WTC11 (cell line): ENCODE measurements at regions not wholly inside any gene's neighbourhood (a gene's known extent, or its start where the extent isn't known, plus 50 kb on each side); places are given as distances from the start of the nearest gene placed in this dataset.

Source experiments
- ATAC-seq: fragments of 200-7000 bp; cut with Tn5 transposase; 2 replicates; pipeline ENCODE4 v1.10.0; 2021; ENCODE audit warnings: mild to moderate bottlenecking, moderate library complexity
- CTCF ChIA-PET: fragments of 300-600 bp; sonication (Branson Sonifier 250); formaldehyde crosslinking; loops from one replicate; lab custom pipeline; 2021; ENCODE audit warnings: antibody characterized with exemption; lab: Charles Lee
- POLR2A ChIA-PET: fragments of 350-600 bp; sonication (Branson Sonifier 250); formaldehyde crosslinking; loops from one replicate; lab custom pipeline; 2021; ENCODE audit warnings: antibody characterized with exemption; lab: Charles Lee
- DNase-seq: peaks from one replicate; pipeline ENCODE4 v3.0.0; 2021; ENCODE audit warnings: low spot score
- H3K27ac Mint-ChIP-seq: 2 replicates; pipeline ENCODE4 v1.8.0; 2021; ENCODE audit warnings: mixed read lengths
- H3K27me3 Mint-ChIP-seq: 2 replicates; pipeline ENCODE4 v1.8.0; 2021; ENCODE audit warnings: low read depth, mild to moderate bottlenecking, moderate library complexity, mixed read lengths
- H3K36me3 Mint-ChIP-seq: 2 replicates; pipeline ENCODE4 v1.8.0; 2021; ENCODE audit warnings: mixed read lengths
- H3K4me1 Mint-ChIP-seq: 2 replicates; pipeline ENCODE4 v1.8.0; 2022; ENCODE audit warnings: mixed read lengths
- H3K4me3 Mint-ChIP-seq: 2 replicates; pipeline ENCODE4 v1.8.0; 2021; ENCODE audit warnings: mild to moderate bottlenecking, moderate library complexity, mixed read lengths
- H3K9me3 Mint-ChIP-seq: 2 replicates; pipeline ENCODE4 v1.8.0; 2021; ENCODE audit warnings: mixed read lengths
- ATF1 ChIP-seq: sonication (generic); formaldehyde crosslinking; IDR thresholded peaks from 2 replicates; pipeline ENCODE4 v1.8.1; 2023; ENCODE audit warnings: mild to moderate bottlenecking, moderate library complexity, missing genetic modification reagents
- ELF4 ChIP-seq: sonication (generic); formaldehyde crosslinking; IDR thresholded peaks from 2 replicates; pipeline ENCODE4 v1.8.1; 2022; ENCODE audit warnings: low read depth, mild to moderate bottlenecking, moderate library complexity, missing genetic modification reagents
- FOXK1 ChIP-seq: sonication (generic); formaldehyde crosslinking; IDR thresholded peaks from 2 replicates; pipeline ENCODE4 v1.8.0; 2022; ENCODE audit warnings: mild to moderate bottlenecking, moderate library complexity, missing genetic modification reagents
- FOXP1 ChIP-seq: sonication (generic); formaldehyde crosslinking; IDR thresholded peaks from 2 replicates; pipeline ENCODE4 v1.8.0; 2022; ENCODE audit warnings: missing genetic modification reagents, mild to moderate bottlenecking, moderate library complexity, borderline replicate concordance
- GRHL2 ChIP-seq: fragments of 250-450 bp; sonication (Bioruptor Pico); IDR thresholded peaks from 2 replicates; pipeline ENCODE4 v1.8.0; 2022; ENCODE audit warnings: mild to moderate bottlenecking, moderate library complexity; ENCODE audit not compliant: insufficient replicate concordance, severe bottlenecking
- JAZF1 ChIP-seq: fragments of 250-450 bp; sonication (Bioruptor Pico); IDR thresholded peaks from 2 replicates; pipeline ENCODE4 v1.9.0; 2021; ENCODE audit warnings: moderate library complexity, mild to moderate bottlenecking, inconsistent platforms
- KAT7 ChIP-seq: sonication (generic); formaldehyde crosslinking; IDR thresholded peaks from 2 replicates; pipeline ENCODE4 v1.8.1; 2023; ENCODE audit warnings: missing genetic modification reagents, mild to moderate bottlenecking, borderline replicate concordance
- NR2C2 ChIP-seq: sonication (generic); formaldehyde crosslinking; IDR thresholded peaks from 2 replicates; pipeline ENCODE4 v1.8.0; 2022; ENCODE audit warnings: mild to moderate bottlenecking, missing genetic modification reagents
- NR3C1 ChIP-seq: sonication (generic); formaldehyde crosslinking; conservative IDR thresholded peaks from 2 replicates; pipeline ENCODE4 v1.8.1; 2023; ENCODE audit warnings: low read depth, mild to moderate bottlenecking, missing genetic modification reagents
- OVOL2 ChIP-seq: fragments of 250-450 bp; sonication (Bioruptor Pico); IDR thresholded peaks from 2 replicates; pipeline ENCODE4 v1.9.0; 2021; ENCODE audit warnings: mild to moderate bottlenecking, borderline replicate concordance
- TP53 ChIP-seq: sonication (generic); formaldehyde crosslinking; IDR thresholded peaks from 2 replicates; pipeline ENCODE4 v1.8.1; 2023; ENCODE audit warnings: mild to moderate bottlenecking, missing genetic modification reagents
- ZNF121 ChIP-seq: sonication (generic); formaldehyde crosslinking; IDR thresholded peaks from 2 replicates; pipeline ENCODE4 v1.8.0; 2023; ENCODE audit warnings: missing genetic modification reagents
- ZNF317 ChIP-seq: sonication (generic); formaldehyde crosslinking; IDR thresholded peaks from 2 replicates; pipeline ENCODE4 v1.8.1; 2023; ENCODE audit warnings: low read depth, mild to moderate bottlenecking, moderate library complexity, missing genetic modification reagents, borderline replicate concordance
- ZNF416 ChIP-seq: fragments of 250-450 bp; sonication (Bioruptor Pico); IDR thresholded peaks from 2 replicates; pipeline ENCODE4 v1.9.0; 2021; ENCODE audit warnings: mild to moderate bottlenecking, inconsistent platforms
- TF ChIP-seq, protein P1 (sequence below): fragments of 200-600 bp; IDR thresholded peaks from 2 replicates; pipeline ENCODE4 v1.8.0; 2022; ENCODE audit warnings: antibody characterized with exemption
- TF ChIP-seq, protein P2 (sequence below): sonication (generic); formaldehyde crosslinking; IDR thresholded peaks from 2 replicates; pipeline ENCODE4 v1.8.0; 2022; ENCODE audit warnings: mild to moderate bottlenecking, missing genetic modification reagents
- TF ChIP-seq, protein P3 (sequence below): sonication (generic); formaldehyde crosslinking; IDR thresholded peaks from 2 replicates; pipeline ENCODE4 v1.8.1; 2023; ENCODE audit warnings: mild to moderate bottlenecking, moderate library complexity, missing genetic modification reagents
- TF ChIP-seq, protein P4 (sequence below): sonication (generic); formaldehyde crosslinking; IDR thresholded peaks from 2 replicates; pipeline ENCODE4 v1.8.0; 2023; ENCODE audit warnings: missing genetic modification reagents
- TF ChIP-seq, protein P5 (sequence below): sonication (generic); formaldehyde crosslinking; IDR thresholded peaks from 2 replicates; pipeline ENCODE4 v1.8.1; 2023; ENCODE audit warnings: mild to moderate bottlenecking, missing genetic modification reagents, moderate library complexity
- TF ChIP-seq, protein P6 (sequence below): fragments of 250-450 bp; sonication (Bioruptor Pico); conservative IDR thresholded peaks from 2 replicates; pipeline ENCODE4 v1.9.0; 2021; ENCODE audit warnings: mild to moderate bottlenecking

DNA sequence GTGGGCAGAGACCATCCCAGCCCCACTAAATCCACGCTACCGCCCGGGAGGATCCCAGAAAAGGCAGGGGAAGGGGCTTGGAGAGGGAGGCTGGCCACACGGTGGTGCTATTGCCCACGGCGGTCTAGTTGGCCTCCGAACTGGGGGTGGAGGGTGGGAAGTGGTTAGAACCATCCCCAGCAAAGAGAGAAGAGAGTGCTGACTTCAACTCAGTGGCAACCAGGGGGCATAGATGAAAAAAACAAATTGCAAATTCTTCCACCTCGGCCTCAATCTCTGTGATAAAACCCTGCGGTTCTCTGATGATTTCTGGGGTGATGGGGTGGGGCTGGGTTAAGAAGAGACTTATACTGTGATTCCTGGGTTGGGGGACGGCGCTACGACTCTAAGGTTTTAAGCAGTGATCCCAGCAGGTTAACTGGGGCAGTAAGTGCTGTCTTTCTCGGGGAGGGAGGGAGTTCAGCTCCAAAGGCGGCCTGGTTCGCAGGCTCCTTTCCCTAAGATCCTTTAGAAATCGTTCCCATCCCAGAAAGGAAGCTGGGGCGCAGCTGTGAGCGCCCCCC, 154.5 kb upstream of the LYZL2 start (continued):
- TF ChIP-seq, protein P1, sequence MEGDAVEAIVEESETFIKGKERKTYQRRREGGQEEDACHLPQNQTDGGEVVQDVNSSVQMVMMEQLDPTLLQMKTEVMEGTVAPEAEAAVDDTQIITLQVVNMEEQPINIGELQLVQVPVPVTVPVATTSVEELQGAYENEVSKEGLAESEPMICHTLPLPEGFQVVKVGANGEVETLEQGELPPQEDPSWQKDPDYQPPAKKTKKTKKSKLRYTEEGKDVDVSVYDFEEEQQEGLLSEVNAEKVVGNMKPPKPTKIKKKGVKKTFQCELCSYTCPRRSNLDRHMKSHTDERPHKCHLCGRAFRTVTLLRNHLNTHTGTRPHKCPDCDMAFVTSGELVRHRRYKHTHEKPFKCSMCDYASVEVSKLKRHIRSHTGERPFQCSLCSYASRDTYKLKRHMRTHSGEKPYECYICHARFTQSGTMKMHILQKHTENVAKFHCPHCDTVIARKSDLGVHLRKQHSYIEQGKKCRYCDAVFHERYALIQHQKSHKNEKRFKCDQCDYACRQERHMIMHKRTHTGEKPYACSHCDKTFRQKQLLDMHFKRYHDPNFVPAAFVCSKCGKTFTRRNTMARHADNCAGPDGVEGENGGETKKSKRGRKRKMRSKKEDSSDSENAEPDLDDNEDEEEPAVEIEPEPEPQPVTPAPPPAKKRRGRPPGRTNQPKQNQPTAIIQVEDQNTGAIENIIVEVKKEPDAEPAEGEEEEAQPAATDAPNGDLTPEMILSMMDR = peak; percentile 63
- TF ChIP-seq FOXP1 (CRISPR knock-in tag) = 0 out of 2 replicates have a peak, but pooled peaks have one; percentile 31
- no peak for TF ChIP-seq NR3C1
- no peak for TF ChIP-seq TP53 (CRISPR knock-in tag)

DNA sequence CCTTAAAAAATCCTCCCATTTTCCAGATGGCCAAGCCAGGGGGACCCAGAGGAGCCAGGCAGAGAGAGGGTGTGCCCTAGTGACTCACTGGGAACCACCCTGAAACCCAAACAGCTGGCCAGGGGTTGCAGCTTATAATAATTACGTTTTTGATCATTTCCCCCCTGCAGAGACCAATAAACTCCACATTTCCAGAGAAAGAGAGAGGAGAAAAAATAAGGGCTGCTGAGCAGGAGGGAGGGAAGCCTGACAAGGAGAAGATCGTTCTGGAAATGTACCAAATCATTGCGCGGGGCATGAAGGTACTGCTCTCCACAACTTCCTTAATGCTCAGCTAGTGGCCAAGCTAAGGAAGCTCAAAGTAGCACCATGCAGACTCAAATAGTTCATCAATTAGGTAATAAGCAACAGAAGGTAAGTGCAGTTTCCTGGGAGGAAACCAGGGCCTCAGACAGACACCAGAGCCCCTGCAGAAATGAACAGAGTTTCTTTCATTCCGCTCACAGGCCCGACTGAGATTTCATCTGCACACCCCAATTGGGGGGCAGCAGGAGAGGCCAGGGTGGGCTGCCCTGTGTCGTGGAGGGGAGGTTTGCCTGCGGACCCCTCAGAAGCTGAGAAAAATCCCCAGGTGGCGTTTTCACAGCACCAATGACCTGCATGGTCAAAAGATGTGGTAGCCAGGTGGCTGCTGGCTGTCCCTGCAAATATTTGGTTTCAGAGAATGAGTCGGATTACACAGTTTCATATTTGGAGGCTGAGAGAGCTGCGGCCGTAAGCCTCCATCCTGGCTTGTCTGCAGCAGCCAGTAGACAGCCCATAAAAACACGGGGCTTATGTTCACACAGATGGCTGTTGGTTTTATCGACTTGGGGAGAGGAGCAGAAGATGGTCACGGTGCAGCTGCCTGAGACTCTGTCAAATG, 153.2 kb upstream of the LYZL2 start:
- no peaks in the 10 kb centered on the region for H3K36me3 Mint-ChIP-seq
- peaks cover 14% of the 10 kb centered on the region for H3K4me1 Mint-ChIP-seq
- no peak overlapping the region for H3K27ac Mint-ChIP-seq
- no peaks in the 10 kb centered on the region for H3K9me3 Mint-ChIP-seq
- no peak overlapping the region for H3K4me3 Mint-ChIP-seq
- ChIA-PET CTCF (interaction anchor here (0.9 to 3.5 kb wide), 9 partner anchors 28 to 708 kb away, joined by 3 to 32 read pairs (median 4); partner anchors contain the start of gene ZNF438), POLR2A (no interaction called here)
- DNase-seq (no peak), ATAC-seq (no peak)
- peaks cover 35% of the 10 kb centered on the region for H3K27me3 Mint-ChIP-seq
- TF ChIP-seq, protein P2, sequence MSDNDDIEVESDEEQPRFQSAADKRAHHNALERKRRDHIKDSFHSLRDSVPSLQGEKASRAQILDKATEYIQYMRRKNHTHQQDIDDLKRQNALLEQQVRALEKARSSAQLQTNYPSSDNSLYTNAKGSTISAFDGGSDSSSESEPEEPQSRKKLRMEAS (CRISPR knock-in tag) = no peak
- TF ChIP-seq KAT7 (CRISPR knock-in tag) (no peak), ATF1 (CRISPR knock-in tag) (no peak), NR2C2 (no peak)
- TF ChIP-seq, protein P3, sequence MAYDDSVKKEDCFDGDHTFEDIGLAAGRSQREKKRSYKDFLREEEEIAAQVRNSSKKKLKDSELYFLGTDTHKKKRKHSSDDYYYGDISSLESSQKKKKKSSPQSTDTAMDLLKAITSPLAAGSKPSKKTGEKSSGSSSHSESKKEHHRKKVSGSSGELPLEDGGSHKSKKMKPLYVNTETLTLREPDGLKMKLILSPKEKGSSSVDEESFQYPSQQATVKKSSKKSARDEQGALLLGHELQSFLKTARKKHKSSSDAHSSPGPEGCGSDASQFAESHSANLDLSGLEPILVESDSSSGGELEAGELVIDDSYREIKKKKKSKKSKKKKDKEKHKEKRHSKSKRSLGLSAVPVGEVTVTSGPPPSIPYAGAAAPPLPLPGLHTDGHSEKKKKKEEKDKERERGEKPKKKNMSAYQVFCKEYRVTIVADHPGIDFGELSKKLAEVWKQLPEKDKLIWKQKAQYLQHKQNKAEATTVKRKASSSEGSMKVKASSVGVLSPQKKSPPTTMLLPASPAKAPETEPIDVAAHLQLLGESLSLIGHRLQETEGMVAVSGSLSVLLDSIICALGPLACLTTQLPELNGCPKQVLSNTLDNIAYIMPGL = no peak

DNA sequence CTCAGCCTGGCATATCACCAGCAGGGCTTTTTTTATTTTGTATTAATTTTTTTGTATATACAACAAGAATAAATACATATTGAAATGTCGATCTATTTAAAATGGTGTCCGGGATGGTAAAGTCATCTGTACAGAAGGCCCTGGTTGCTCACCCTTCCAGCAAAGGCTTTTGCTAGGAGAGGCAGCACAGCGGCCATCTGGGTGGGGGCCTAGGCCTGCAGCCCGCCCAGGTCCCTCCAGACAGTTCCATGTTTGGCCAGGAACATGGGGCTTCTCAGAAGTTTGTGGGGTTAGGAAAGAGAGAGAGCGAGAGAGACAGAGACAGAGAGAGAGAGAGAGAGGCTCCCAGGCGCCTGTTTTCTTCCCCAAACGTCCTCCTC, 152.6 kb upstream of the LYZL2 start:
- H3K9me3 Mint-ChIP-seq = peaks cover 3% of the 10 kb centered on the region; the same call in 1 of the 2 replicates
- DNase-seq (no peak), ATAC-seq (no peak)
- POLR2A ChIA-PET = no interaction called here
- H3K4me1 Mint-ChIP-seq = peaks cover 14% of the 10 kb centered on the region
- no peak overlapping the region for H3K4me3 Mint-ChIP-seq
- CTCF ChIA-PET = interaction anchor here (0.9 to 1.5 kb wide), 3 partner anchors 30 to 686 kb away, joined by 3 to 4 read pairs (median 4); no protein-coding TSS in a partner anchor
- H3K27ac Mint-ChIP-seq = no peak overlapping the region
- no peaks in the 10 kb centered on the region for H3K36me3 Mint-ChIP-seq
- H3K27me3 Mint-ChIP-seq = peaks cover 30% of the 10 kb centered on the region
- TF ChIP-seq, protein P4, sequence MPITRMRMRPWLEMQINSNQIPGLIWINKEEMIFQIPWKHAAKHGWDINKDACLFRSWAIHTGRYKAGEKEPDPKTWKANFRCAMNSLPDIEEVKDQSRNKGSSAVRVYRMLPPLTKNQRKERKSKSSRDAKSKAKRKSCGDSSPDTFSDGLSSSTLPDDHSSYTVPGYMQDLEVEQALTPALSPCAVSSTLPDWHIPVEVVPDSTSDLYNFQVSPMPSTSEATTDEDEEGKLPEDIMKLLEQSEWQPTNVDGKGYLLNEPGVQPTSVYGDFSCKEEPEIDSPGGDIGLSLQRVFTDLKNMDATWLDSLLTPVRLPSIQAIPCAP (CRISPR knock-in tag) = no peak
- TF ChIP-seq JAZF1 (CRISPR knock-in tag) (no peak), FOXK1 (CRISPR knock-in tag) (no peak), OVOL2 (CRISPR knock-in tag) (no peak), NR2C2 (no peak), ZNF121 (CRISPR knock-in tag) (no peak), ZNF317 (CRISPR knock-in tag) (no peak), GRHL2 (no peak), ELF4 (CRISPR knock-in tag) (no peak), ZNF416 (CRISPR knock-in tag) (no peak)
- TF ChIP-seq, protein P1 = no peak
- TF ChIP-seq, protein P5, sequence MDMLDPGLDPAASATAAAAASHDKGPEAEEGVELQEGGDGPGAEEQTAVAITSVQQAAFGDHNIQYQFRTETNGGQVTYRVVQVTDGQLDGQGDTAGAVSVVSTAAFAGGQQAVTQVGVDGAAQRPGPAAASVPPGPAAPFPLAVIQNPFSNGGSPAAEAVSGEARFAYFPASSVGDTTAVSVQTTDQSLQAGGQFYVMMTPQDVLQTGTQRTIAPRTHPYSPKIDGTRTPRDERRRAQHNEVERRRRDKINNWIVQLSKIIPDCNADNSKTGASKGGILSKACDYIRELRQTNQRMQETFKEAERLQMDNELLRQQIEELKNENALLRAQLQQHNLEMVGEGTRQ (CRISPR knock-in tag) = no peak
- TF ChIP-seq, protein P6, sequence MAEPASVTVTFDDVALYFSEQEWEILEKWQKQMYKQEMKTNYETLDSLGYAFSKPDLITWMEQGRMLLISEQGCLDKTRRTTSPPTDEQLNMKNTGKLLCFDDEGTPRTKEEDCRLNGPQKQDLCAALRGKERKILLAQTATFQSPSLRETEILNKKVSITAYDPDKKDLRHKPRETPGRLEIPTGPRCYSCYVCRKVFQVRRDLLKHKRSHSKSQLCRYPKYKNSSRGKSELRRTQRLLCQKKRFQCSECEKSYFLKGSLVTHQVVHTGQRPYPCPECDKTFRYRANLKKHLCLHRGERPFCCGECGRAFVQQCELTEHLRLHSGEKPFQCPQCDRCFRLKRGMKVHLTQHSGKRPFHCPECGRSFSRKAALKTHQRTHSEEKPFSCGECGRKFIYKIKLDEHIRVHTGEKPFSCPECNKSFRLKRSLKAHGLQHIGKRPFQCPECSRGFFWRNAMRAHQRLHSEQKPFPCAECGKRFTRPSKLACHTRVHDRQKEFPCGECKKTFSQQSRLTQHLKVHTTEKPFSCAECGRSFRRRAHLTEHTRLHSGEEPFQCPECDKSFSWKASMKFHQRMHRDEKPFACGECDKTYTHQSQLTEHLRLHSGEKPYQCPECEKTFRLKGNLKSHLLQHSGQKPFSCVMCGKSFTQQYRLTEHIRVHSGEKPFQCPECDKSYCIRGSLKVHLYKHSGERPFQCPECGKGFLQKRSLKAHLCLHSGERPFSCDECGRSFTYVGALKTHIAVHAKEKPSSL (CRISPR knock-in tag) = no peak
